VCaP (cell line): ENCODE measurements at regions not wholly inside any gene's neighbourhood (a gene's known extent, or its start where the extent isn't known, plus 50 kb on each side); places are given as distances from the start of the nearest gene placed in this dataset.

Experiments used
- H3K27ac ChIP-seq: fragments of 450-650 bp; 2 replicates; pipeline ENCODE4 v1.5.1; 2017
- TF ChIP-seq, protein P1 (sequence below): fragments of 450-650 bp; conservative IDR thresholded peaks from 2 replicates; pipeline ENCODE4 v1.5.1; 2017; ENCODE audit warnings: mild to moderate bottlenecking, moderate library complexity

DNA sequence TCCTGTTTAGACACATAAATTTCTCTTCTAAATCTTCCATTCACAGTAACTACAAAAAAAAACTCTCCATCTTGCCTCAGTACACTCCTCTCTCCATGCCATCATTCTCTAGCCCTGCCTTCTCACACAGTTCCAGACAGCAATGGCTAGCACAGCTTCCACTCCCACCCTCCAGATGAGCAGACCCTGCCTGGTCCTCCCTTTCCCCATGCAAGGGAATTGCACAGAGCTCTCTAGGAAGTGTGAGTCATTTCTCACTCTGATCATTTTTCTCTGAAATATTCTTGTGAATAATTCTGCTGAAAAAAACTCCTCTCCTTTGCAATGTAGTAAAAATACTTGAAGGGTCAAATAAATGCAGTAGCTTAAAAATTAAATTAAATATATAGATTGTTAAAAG lies 170.6 kb downstream of the BMP4 start:
- TF ChIP-seq, protein P1, sequence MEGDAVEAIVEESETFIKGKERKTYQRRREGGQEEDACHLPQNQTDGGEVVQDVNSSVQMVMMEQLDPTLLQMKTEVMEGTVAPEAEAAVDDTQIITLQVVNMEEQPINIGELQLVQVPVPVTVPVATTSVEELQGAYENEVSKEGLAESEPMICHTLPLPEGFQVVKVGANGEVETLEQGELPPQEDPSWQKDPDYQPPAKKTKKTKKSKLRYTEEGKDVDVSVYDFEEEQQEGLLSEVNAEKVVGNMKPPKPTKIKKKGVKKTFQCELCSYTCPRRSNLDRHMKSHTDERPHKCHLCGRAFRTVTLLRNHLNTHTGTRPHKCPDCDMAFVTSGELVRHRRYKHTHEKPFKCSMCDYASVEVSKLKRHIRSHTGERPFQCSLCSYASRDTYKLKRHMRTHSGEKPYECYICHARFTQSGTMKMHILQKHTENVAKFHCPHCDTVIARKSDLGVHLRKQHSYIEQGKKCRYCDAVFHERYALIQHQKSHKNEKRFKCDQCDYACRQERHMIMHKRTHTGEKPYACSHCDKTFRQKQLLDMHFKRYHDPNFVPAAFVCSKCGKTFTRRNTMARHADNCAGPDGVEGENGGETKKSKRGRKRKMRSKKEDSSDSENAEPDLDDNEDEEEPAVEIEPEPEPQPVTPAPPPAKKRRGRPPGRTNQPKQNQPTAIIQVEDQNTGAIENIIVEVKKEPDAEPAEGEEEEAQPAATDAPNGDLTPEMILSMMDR: no peak
- no peak overlapping the region for H3K27ac ChIP-seq

DNA sequence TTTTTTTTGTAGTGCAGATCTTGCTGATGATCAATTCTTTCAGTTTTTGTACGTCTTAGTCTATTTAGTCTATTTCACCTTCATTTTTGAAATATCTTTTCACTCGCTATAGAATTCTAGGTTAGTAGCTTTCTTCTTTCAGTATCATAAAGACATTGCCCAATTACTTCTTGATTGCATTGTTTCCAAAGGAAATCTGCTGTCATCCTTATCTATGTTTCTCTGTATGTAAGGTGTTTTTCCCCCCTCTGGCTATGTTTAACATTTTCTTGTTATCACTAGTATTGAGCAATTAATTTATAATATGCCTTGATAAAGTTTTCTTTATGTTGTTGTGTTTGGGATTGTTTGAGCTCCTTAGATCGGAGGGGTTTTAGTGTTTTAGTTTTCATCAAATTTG lies 171.9 kb downstream of the BMP4 start:
- no peak overlapping the region for H3K27ac ChIP-seq
- TF ChIP-seq, protein P1: no peak

DNA sequence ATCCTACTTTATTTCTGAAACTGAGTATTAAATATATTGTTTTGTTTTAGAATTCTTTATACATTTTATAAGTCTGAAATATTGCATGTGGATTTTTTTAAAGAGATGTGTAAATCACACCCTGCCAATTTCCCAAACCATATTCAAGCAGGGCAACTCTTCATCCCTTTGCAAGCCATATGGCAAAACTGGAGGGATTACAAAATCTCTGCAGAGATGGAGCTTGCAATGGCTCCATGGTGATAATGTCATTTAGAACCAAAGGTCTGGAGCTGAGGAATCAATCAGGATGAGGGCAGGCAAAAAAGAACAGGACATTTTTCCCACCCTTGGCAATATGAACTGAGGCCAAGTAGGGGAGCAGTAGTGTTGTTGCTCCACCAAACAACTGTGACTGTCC lies 173.4 kb downstream of the BMP4 start:
- H3K27ac ChIP-seq: no peak overlapping the region
- TF ChIP-seq, protein P1: no peak

DNA sequence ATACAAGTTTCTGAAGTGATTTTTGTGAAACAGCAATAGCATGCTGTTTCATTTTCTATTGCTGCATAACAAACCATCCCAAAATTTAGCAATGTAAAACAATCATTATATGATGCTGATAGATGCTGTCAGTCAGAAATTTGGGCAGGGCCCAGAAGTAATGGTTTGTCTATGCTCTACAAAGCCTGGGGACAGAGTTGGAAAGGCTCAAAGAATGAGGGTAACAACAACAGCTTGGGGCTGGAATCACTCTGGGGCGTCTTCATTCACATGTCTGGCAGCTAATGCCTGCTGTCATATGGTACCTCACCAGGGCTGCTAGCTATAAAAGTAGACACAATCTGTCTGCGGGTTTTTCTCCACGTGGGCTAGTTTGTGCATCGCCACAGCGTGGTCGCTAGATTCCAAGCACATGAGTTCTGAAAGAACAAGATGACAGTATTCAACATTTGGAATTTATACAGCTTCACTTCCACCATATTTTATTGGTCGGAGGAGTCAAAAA lies 176.5 kb downstream of the BMP4 start:
- TF ChIP-seq, protein P1: no peak
- no peak overlapping the region for H3K27ac ChIP-seq

DNA sequence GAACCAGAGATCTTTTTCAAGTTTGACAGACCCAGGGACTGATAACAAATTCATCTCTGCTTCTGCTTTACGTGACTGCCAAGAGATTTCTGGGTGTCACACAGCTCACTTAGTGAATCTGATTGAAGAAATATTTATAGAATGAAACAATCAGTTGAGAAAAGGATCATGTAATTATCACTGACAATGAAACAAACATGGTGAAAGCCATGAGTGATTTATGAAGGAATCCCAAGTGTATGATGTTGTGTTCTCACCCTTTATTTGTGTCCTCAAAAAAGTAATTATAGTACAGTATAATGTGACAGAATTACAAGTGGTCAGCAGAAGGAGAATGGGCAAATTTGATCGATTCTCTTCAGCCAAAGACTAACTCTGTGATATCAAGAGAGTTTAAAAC lies 177.3 kb downstream of the BMP4 start:
- TF ChIP-seq, protein P1: no peak

DNA sequence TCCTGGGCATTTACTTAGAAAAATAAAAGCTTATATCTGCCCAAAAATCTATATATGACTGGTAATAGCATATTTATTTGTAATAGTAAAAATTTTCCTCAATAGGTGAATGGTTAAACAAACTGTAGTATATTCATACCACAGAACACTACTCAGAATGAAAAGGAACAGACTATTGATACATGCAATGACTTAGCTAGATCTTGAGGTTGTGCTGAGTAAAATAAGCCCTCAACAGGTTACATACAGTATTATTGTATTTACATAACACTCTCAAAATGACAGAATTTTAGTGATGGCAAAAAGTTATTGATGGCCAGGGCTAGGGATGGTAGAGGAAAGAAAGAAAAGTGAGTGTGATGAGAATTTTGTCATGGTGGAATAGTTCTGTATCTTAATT lies 178.4 kb downstream of the BMP4 start:
- TF ChIP-seq, protein P1: no peak

More for the DNA sequence above, 177.3 kb downstream of the BMP4 start:
- H3K27ac ChIP-seq: no peak overlapping the region

DNA sequence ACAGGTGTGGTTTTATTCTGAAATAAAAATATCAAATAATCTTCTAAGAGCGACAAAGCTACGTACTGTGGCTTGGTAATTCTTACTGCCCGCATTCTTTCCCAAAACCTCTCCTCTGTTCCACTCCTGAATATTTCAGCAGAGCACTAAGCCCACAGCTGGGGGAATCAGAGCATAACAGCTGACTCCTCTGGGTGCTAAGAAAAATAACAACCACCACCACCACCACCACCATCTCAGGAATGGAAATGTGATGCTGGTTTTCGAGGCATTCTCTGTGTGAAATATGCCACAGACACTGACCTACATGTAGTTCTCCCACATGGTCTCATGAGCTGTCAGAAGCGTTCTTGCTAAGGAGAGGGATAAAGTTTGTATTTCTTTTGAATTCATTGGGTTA lies 183.7 kb downstream of the BMP4 start:
- TF ChIP-seq, protein P1: no peak
- H3K27ac ChIP-seq: no peak overlapping the region

More for the DNA sequence above, 178.4 kb downstream of the BMP4 start:
- H3K27ac ChIP-seq: no peak overlapping the region
